ENCODE measurements at regions not wholly inside any gene's neighbourhood (a gene's known extent, or its start where the extent isn't known, plus 50 kb on each side); places are given as distances from the start of the nearest gene placed in this dataset.

DNA sequence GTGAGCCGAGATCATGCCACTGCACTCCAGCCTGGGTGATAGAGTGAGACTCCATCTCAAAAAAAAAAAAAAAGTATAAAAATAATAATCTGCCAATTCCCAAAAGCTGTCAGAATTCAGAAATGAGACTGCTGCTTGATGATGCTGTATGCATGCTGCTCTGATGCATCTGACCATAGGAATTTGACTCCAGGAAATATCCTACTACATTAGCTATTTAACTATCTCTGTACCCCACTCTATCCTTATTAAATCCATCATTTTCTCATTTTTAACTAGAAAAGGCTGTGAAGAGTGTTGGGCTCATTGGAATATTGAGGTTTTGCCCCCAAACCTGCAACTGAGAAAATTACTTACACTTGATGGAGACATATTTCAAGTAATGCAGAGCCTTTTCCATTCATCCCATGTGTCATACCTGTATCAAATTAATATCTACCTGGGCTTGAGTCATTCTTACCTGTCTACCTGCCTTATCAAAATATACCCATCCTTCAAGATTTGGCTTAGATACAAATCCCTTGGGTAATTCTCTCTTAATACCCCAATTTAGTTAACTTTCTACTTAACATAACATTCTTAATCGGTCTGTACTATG lies 135.2 kb upstream of the PREP start (continued):
- TF ChIP-seq, protein P1, sequence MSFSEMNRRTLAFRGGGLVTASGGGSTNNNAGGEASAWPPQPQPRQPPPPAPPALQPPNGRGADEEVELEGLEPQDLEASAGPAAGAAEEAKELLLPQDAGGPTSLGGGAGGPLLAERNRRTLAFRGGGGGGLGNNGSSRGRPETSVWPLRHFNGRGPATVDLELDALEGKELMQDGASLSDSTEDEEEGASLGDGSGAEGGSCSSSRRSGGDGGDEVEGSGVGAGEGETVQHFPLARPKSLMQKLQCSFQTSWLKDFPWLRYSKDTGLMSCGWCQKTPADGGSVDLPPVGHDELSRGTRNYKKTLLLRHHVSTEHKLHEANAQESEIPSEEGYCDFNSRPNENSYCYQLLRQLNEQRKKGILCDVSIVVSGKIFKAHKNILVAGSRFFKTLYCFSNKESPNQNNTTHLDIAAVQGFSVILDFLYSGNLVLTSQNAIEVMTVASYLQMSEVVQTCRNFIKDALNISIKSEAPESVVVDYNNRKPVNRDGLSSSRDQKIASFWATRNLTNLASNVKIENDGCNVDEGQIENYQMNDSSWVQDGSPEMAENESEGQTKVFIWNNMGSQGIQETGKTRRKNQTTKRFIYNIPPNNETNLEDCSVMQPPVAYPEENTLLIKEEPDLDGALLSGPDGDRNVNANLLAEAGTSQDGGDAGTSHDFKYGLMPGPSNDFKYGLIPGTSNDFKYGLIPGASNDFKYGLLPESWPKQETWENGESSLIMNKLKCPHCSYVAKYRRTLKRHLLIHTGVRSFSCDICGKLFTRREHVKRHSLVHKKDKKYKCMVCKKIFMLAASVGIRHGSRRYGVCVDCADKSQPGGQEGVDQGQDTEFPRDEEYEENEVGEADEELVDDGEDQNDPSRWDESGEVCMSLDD (tag by site-specific recombination; IDR thresholded peaks at IDR 0.05) = no peak
- TF ChIP-seq ZNF433 (tag by site-specific recombination; IDR thresholded peaks at IDR 0.05; ENCODE audit: low read depth) = no peak
- TF ChIP-seq ZNF175 (tag by site-specific recombination; IDR thresholded peaks at IDR 0.05) = no peak
- TF ChIP-seq, protein P2, sequence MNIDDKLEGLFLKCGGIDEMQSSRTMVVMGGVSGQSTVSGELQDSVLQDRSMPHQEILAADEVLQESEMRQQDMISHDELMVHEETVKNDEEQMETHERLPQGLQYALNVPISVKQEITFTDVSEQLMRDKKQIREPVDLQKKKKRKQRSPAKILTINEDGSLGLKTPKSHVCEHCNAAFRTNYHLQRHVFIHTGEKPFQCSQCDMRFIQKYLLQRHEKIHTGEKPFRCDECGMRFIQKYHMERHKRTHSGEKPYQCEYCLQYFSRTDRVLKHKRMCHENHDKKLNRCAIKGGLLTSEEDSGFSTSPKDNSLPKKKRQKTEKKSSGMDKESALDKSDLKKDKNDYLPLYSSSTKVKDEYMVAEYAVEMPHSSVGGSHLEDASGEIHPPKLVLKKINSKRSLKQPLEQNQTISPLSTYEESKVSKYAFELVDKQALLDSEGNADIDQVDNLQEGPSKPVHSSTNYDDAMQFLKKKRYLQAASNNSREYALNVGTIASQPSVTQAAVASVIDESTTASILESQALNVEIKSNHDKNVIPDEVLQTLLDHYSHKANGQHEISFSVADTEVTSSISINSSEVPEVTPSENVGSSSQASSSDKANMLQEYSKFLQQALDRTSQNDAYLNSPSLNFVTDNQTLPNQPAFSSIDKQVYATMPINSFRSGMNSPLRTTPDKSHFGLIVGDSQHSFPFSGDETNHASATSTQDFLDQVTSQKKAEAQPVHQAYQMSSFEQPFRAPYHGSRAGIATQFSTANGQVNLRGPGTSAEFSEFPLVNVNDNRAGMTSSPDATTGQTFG (tag by site-specific recombination; IDR thresholded peaks at IDR 0.05; ENCODE audit: borderline replicate concordance) = no peak
- TF ChIP-seq, protein P3, sequence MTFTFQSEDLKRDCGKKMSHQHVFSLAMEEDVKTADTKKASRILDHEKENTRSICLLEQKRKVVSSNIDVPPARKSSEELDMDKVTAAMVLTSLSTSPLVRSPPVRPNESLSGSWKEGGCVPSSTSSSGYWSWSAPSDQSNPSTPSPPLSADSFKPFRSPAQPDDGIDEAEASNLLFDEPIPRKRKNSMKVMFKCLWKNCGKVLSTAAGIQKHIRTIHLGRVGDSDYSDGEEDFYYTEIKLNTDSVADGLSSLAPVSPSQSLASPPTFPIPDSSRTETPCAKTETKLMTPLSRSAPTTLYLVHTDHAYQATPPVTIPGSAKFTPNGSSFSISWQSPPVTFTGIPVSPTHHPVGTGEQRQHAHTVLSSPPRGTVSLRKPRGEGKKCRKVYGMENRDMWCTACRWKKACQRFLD (tag by site-specific recombination; IDR thresholded peaks at IDR 0.05) = no peak
- no peak for TF ChIP-seq ZNF610 (tag by site-specific recombination; IDR thresholded peaks at IDR 0.05; ENCODE audit: borderline replicate concordance)
- no peak for TF ChIP-seq YY2 (tag by site-specific recombination; IDR thresholded peaks at IDR 0.05)
- no peak for TF ChIP-seq ZNF394 (tag by site-specific recombination; IDR thresholded peaks at IDR 0.05; ENCODE audit: borderline replicate concordance)
- no peak for TF ChIP-seq ZNF24 (tag by site-specific recombination; IDR thresholded peaks at IDR 0.05)

DNA sequence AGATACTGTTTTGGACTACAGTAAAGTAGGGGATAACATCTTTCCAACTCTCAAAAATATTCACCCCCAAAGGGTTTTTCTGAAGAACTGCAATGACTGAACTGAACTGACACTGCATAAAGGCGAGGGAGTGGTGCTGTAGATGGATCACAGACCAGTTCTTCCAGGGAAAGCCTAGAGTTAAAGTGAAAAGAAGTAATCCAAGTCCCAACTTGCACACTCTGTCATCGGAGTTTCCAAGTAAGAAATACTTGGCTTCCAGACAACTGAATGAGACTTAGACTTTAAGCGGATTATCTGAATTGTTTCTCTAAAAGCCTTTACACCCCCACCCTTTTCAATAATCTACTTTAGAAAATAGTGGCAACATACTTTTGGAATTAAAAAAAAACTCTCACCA lies 134.1 kb upstream of the PREP start:
- Histone ChIP-seq H3K9me3 (ENCODE audit: control insufficient read depth, insufficient read depth, low read depth, low read length) (no peaks in the 10 kb centered on the region), H3K27ac (ENCODE audit: extremely low read depth, low read depth, low read length) (no peak overlapping the region), H3K4me3 (ENCODE audit: low read depth, low read length) (no peak overlapping the region), H3K4me1 (ENCODE audit: control insufficient read depth, insufficient read depth, low read length) (no peaks in the 10 kb centered on the region), H3K36me3 (ENCODE audit: control insufficient read depth in 2 of 2, insufficient read depth in 1 of 2, low read length in 2 of 2) (no peaks in the 10 kb centered on the region)
- CTCF ChIA-PET = no interaction called here
- no peak for TF ChIP-seq ZNF544 (tag by site-specific recombination; IDR thresholded peaks at IDR 0.05)
- no peak for TF ChIP-seq ZNF335 (tag by site-specific recombination; conservative IDR thresholded peaks at IDR 0.05)
- TF ChIP-seq ZNF623 (tag by site-specific recombination; IDR thresholded peaks at IDR 0.05) = no peak
- TF ChIP-seq ZIC2 (tag by site-specific recombination; IDR thresholded peaks at IDR 0.05) = no peak
- no peak for TF ChIP-seq HOXA7 (CRISPR knock-in tag; IDR thresholded peaks at IDR 0.05; ENCODE audit: borderline replicate concordance)
- no peak for TF ChIP-seq ZNF777 (tag by site-specific recombination; IDR thresholded peaks at IDR 0.05; ENCODE audit: borderline replicate concordance)
- TF ChIP-seq ZFHX2 (tag by site-specific recombination; conservative IDR thresholded peaks at IDR 0.05) = no peak
- TF ChIP-seq ZNF350 (tag by site-specific recombination; IDR thresholded peaks at IDR 0.05) = no peak
- no peak for TF ChIP-seq ZNF626 (tag by site-specific recombination; IDR thresholded peaks at IDR 0.05)
- no peak for TF ChIP-seq WT1 (tag by site-specific recombination; IDR thresholded peaks at IDR 0.05)
- no peak for TF ChIP-seq SETDB1 (IDR thresholded peaks at IDR 0.05; ENCODE audit: insufficient read length, low read length)
- TF ChIP-seq RBAK (tag by site-specific recombination; IDR thresholded peaks at IDR 0.05) = no peak
- no peak for TF ChIP-seq ZNF629 (tag by site-specific recombination; IDR thresholded peaks at IDR 0.05)
- TF ChIP-seq, protein P4, sequence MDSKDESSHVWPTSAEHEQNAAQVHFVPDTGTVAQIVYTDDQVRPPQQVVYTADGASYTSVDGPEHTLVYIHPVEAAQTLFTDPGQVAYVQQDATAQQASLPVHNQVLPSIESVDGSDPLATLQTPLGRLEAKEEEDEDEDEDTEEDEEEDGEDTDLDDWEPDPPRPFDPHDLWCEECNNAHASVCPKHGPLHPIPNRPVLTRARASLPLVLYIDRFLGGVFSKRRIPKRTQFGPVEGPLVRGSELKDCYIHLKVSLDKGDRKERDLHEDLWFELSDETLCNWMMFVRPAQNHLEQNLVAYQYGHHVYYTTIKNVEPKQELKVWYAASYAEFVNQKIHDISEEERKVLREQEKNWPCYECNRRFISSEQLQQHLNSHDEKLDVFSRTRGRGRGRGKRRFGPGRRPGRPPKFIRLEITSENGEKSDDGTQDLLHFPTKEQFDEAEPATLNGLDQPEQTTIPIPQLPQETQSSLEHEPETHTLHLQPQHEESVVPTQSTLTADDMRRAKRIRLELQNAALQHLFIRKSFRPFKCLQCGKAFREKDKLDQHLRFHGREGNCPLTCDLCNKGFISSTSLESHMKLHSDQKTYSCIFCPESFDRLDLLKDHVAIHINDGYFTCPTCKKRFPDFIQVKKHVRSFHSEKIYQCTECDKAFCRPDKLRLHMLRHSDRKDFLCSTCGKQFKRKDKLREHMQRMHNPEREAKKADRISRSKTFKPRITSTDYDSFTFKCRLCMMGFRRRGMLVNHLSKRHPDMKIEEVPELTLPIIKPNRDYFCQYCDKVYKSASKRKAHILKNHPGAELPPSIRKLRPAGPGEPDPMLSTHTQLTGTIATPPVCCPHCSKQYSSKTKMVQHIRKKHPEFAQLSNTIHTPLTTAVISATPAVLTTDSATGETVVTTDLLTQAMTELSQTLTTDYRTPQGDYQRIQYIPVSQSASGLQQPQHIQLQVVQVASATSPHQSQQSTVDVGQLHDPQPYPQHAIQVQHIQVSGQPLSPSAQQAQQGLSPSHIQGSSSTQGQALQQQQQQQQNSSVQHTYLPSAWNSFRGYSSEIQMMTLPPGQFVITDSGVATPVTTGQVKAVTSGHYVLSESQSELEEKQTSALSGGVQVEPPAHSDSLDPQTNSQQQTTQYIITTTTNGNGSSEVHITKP (tag by site-specific recombination; IDR thresholded peaks at IDR 0.05) = no peak
- TF ChIP-seq, protein P1 (tag by site-specific recombination; IDR thresholded peaks at IDR 0.05) = no peak
- TF ChIP-seq ZNF571 (tag by site-specific recombination; IDR thresholded peaks at IDR 0.05) = no peak
- POLR2A ChIA-PET = no interaction called here
